ENCODE measurements at regions not wholly inside any gene's neighbourhood (a gene's known extent, or its start where the extent isn't known, plus 50 kb on each side); places are given as distances from the start of the nearest gene placed in this dataset.

GRCh38 chr10:129097776-129098330 lies 369.2 kb upstream of the MGMT start:
- intact Hi-C loops (cut with DNase I) = no loop called here
- Histone ChIP-seq H3K4me3 (no peak overlapping the region), H3K27ac (no peak overlapping the region), H3K27me3 (ENCODE audit: insufficient read depth in 3 of 3, low read length in 2 of 3) (no peaks in the 10 kb centered on the region), H3K4me1 (no peaks in the 10 kb centered on the region), H3K9me3 (no peaks in the 10 kb centered on the region), H3K36me3 (ENCODE audit: insufficient read depth in 1 of 2, low read depth in 1 of 2) (no peaks in the 10 kb centered on the region)
- TF ChIP-seq CTCF (IDR thresholded peaks at IDR 0.05) = no peak
- WGBS, 3 donors = 52 to 65% (median 55%) methylated on average over 6 of the region's 6 CpGs
- ATAC-seq = no peak
- no peak for DNase-seq

GRCh38 chr10:129098517-129098916 lies 368.5 kb upstream of the MGMT start:
- Histone ChIP-seq H3K9me3 (no peaks in the 10 kb centered on the region), H3K4me3 (no peak overlapping the region), H3K4me1 (no peaks in the 10 kb centered on the region), H3K27ac (no peak overlapping the region), H3K36me3 (ENCODE audit: insufficient read depth in 1 of 2, low read depth in 1 of 2) (no peaks in the 10 kb centered on the region), H3K27me3 (ENCODE audit: insufficient read depth in 3 of 3, low read length in 2 of 3) (no peaks in the 10 kb centered on the region)
- intact Hi-C loops (cut with DNase I) = no loop called here
- WGBS, 3 donors = 95 to 96% (median 95%) methylated on average over 5 of the region's 5 CpGs
- TF ChIP-seq CTCF (IDR thresholded peaks at IDR 0.05) = no peak
- ATAC-seq = no peak
- no peak for DNase-seq

GRCh38 chr10:129099486-129099885 lies 367.6 kb upstream of the MGMT start:
- H3K4me3 ChIP-seq = no peak overlapping the region

GRCh38 chr10:129099992-129100391 lies 367.0 kb upstream of the MGMT start:
- H3K9me3 ChIP-seq = no peaks in the 10 kb centered on the region
- H3K4me3 ChIP-seq = no peak overlapping the region
- H3K4me1 ChIP-seq = no peaks in the 10 kb centered on the region
- ATAC-seq (no peak), DNase-seq (no peak)
- 98% methylated on average over 7 of the region's 7 CpGs for WGBS, 3 donors
- intact Hi-C loops (cut with DNase I) = no loop called here
- H3K27me3 ChIP-seq (ENCODE audit: insufficient read depth in 3 of 3, low read length in 2 of 3) = no peaks in the 10 kb centered on the region
- H3K36me3 ChIP-seq (ENCODE audit: insufficient read depth in 1 of 2, low read depth in 1 of 2) = no peaks in the 10 kb centered on the region
- H3K27ac ChIP-seq = no peak overlapping the region
- no peak for TF ChIP-seq CTCF (IDR thresholded peaks at IDR 0.05)

More at GRCh38 chr10:129099486-129099885, 367.6 kb upstream of the MGMT start:
- intact Hi-C loops (cut with DNase I) = no loop called here
- Histone ChIP-seq H3K36me3 (ENCODE audit: insufficient read depth in 1 of 2, low read depth in 1 of 2) (no peaks in the 10 kb centered on the region), H3K4me1 (no peaks in the 10 kb centered on the region), H3K27me3 (ENCODE audit: insufficient read depth in 3 of 3, low read length in 2 of 3) (no peaks in the 10 kb centered on the region), H3K27ac (no peak overlapping the region), H3K9me3 (no peaks in the 10 kb centered on the region)
- no peak for TF ChIP-seq CTCF (IDR thresholded peaks at IDR 0.05)
- DNase-seq = no peak
- 97 to 99% (median 98%) methylated on average over 5 of the region's 5 CpGs for WGBS, 3 donors
- no peak for ATAC-seq
